HK-2 (cell line): ENCODE measurements at regions not wholly inside any gene's neighbourhood (a gene's known extent, or its start where the extent isn't known, plus 50 kb on each side); places are given as distances from the start of the nearest gene placed in this dataset.
A peak's percentile ranks its signal among the peaks of the same experiment; 100 is the strongest.
"Not testable (repeated sequence)": the region's sequence is repeated elsewhere in the genome, so short reads cannot be mapped to it uniquely, and the experiment has no call there.

Experiments
- DNase-seq: peaks from one replicate; pipeline ENCODE4 v3.0.0-alpha.2; 2018; ENCODE audit not compliant: unreplicated experiment

- DNase-seq: not testable (repeated sequence)
Observed at GRCh38 chr3:197459571-197459970, 96.2 kb downstream of the BDH1 start.

GRCh38 chr3:197458906-197459470 lies 96.8 kb downstream of the BDH1 start:
- no peak for DNase-seq

- no peak for DNase-seq
Observed at GRCh38 chr3:197458179-197458707, 97.5 kb downstream of the BDH1 start.

- DNase-seq: peak; percentile 98
Observed at GRCh38 chr3:197456261-197457091, 99.3 kb downstream of the BDH1 start.

GRCh38 chr3:197454841-197455240 lies 100.9 kb downstream of the BDH1 start:
- not testable (repeated sequence) for DNase-seq

GRCh38 chr3:197454014-197454413 lies 101.8 kb downstream of the BDH1 start:
- no peak for DNase-seq

GRCh38 chr3:197450810-197451209 lies 105.0 kb downstream of the BDH1 start:
- no peak for DNase-seq

GRCh38 chr3:197450308-197450707 lies 105.5 kb downstream of the BDH1 start:
- DNase-seq: no peak

GRCh38 chr3:197449181-197449580 lies 106.6 kb downstream of the BDH1 start:
- not testable (repeated sequence) for DNase-seq

GRCh38 chr3:197447781-197448180 lies 108.0 kb downstream of the BDH1 start:
- not testable (repeated sequence) for DNase-seq

- DNase-seq: no peak
Observed at GRCh38 chr3:197447057-197447456, 108.7 kb downstream of the BDH1 start.

- no peak for DNase-seq
Observed at GRCh38 chr3:197446700-197447056, 109.1 kb downstream of the BDH1 start.

- DNase-seq: no peak
Observed at GRCh38 chr3:197445896-197446699, 109.7 kb downstream of the BDH1 start.

- DNase-seq: no peak
Observed at GRCh38 chr3:197444793-197445379, 110.9 kb downstream of the BDH1 start.

GRCh38 chr3:197443506-197443905 lies 112.3 kb downstream of the BDH1 start:
- no peak for DNase-seq

GRCh38 chr3:197440717-197441303 lies 115.0 kb downstream of the BDH1 start:
- no peak for DNase-seq

GRCh38 chr3:197438906-197439305 lies 116.9 kb downstream of the BDH1 start:
- DNase-seq: no peak

- DNase-seq: no peak
Observed at GRCh38 chr3:197435426-197435825, 120.3 kb downstream of the BDH1 start.

- no peak for DNase-seq
Observed at GRCh38 chr3:197434830-197435229, 120.9 kb downstream of the BDH1 start.

- DNase-seq: no peak
Observed at GRCh38 chr3:197432384-197433127, 123.2 kb downstream of the BDH1 start.

GRCh38 chr3:197431346-197431910 lies 124.3 kb downstream of the BDH1 start:
- no peak for DNase-seq
